Thyroid gland (tissue), 4 donors: ENCODE measurements at regions not wholly inside any gene's neighbourhood (a gene's known extent, or its start where the extent isn't known, plus 50 kb on each side); places are given as distances from the start of the nearest gene placed in this dataset.

Experiments used
- POLR2A ChIP-seq, 2 donors: fragments of 450-650 bp; IDR thresholded peaks; one replicate each; pipeline ENCODE4 v1.6.1; 2017; ENCODE audit warnings: antibody characterized with exemption in 2 of 2, mild to moderate bottlenecking in 2 of 2, moderate library complexity in 1 of 2
- TF ChIP-seq, protein P1 (sequence below), 6 experiments: fragments of 200-600 bp in 3 of 6; fragments of 450-650 bp in 3 of 6; sonication (generic) in 3 of 6; IDR thresholded peaks; one replicate each; pipeline ENCODE4 v1.5.1; 2016 to 2019; ENCODE audit warnings: antibody characterized with exemption in 6 of 6, mild to moderate bottlenecking in 2 of 6, inconsistent platforms in 1 of 6, moderate library complexity in 1 of 6

DNA sequence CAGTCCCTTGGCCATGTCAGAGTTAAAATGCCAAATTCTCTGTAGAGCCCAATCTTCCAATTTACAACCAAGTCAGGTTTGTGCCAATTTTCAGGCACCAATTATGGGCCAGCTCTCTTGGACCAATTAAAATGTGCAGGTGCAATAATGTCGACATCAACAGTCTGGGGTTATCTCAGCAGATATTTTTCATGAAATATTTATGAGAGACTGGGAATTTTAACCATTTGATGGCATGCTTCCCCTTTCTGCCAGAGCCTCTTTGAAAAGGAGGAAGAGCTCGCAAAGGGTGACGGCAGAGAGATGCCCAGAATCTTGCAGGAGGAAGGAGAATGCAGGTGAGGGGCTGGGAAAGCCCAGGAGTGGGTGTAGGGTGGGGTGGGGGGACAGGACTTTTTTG is 100.8 kb upstream of the SYT13 start:
- TF ChIP-seq, protein P1, sequence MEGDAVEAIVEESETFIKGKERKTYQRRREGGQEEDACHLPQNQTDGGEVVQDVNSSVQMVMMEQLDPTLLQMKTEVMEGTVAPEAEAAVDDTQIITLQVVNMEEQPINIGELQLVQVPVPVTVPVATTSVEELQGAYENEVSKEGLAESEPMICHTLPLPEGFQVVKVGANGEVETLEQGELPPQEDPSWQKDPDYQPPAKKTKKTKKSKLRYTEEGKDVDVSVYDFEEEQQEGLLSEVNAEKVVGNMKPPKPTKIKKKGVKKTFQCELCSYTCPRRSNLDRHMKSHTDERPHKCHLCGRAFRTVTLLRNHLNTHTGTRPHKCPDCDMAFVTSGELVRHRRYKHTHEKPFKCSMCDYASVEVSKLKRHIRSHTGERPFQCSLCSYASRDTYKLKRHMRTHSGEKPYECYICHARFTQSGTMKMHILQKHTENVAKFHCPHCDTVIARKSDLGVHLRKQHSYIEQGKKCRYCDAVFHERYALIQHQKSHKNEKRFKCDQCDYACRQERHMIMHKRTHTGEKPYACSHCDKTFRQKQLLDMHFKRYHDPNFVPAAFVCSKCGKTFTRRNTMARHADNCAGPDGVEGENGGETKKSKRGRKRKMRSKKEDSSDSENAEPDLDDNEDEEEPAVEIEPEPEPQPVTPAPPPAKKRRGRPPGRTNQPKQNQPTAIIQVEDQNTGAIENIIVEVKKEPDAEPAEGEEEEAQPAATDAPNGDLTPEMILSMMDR (IDR thresholded peaks at IDR 0.05): no peak
- TF ChIP-seq POLR2A (IDR thresholded peaks at IDR 0.05): no peak
